SHP77 (cell line): ENCODE measurements at regions not wholly inside any gene's neighbourhood (a gene's known extent, or its start where the extent isn't known, plus 50 kb on each side); places are given as distances from the start of the nearest gene placed in this dataset.
"Not testable (repeated sequence)": the region's sequence is repeated elsewhere in the genome, so short reads cannot be mapped to it uniquely, and the experiment has no call there.

Experiments used
- DNase-seq, 2 experiments: peaks; one replicate each; lab custom pipeline; 2025; lab: John Stamatoyannopoulos, UW

- DNase-seq = no peak
Measured at GRCh38 chr10:33781606-33782395, 447.3 kb upstream of the NRP1 start.

DNA sequence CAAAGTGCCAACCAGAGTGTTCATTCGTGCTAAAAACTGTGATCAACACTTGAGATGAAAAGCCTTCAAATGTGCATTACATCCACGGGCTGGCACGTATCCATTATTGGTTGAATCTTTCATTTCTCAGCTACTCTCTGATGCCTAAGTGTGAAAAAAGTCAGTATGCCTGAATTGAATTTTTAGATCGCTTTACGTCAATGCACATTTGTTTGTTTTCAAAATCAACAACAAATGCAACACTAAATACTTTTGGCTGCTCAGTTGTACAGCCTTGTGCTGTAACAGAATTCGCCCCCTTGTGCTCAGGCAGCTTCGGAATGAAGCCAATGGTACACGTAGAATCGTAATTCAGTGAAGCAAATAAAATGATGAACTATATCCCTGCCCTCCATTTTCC lies 446.5 kb upstream of the NRP1 start:
- no peak for DNase-seq

DNA sequence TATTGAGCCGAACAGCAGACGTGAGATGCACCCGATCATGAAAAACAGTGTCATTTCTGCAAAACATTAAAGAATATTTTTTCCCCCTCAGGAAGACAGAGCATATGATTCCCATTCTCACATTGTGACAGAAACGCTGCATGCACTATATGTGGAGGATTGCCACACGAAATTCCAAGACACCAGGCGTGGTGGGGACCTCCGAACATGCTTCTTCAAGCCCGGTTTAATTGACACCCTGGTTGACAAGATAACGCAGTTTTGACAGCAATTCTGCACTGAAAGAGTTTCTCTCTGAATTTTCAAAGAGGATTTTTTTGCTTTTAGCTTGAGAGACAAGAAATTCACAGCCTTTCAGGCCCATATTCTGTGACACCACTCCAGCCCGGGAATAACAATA lies 442.8 kb upstream of the NRP1 start:
- DNase-seq = no peak

GRCh38 chr10:33776419-33777070 lies 442.1 kb upstream of the NRP1 start:
- DNase-seq = no peak

GRCh38 chr10:33774857-33775256 lies 440.4 kb upstream of the NRP1 start:
- no peak for DNase-seq

- no peak for DNase-seq
Measured at GRCh38 chr10:33773886-33774480, 439.5 kb upstream of the NRP1 start.

DNA sequence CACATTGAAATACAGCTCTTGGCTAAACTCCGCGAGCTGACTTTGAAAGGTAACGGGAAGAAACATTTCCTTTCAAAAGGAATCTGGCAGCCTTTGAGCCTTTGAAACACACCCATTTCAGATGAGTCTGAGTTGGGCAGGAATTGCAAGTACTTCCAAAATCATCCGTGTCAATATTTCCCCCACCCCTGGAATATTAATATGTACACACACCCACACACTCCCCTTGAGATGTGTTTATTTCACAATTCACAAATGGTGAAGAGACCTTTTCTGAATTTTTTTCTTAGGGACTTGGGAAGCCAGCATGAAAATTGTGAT lies 438.7 kb upstream of the NRP1 start:
- no peak for DNase-seq

- DNase-seq = no peak
Measured at GRCh38 chr10:33772370-33773252, 438.1 kb upstream of the NRP1 start.

- not testable (repeated sequence) for DNase-seq
Measured at GRCh38 chr10:33771856-33772255, 437.4 kb upstream of the NRP1 start.

GRCh38 chr10:33764694-33765185 lies 430.3 kb upstream of the NRP1 start:
- no peak for DNase-seq

DNA sequence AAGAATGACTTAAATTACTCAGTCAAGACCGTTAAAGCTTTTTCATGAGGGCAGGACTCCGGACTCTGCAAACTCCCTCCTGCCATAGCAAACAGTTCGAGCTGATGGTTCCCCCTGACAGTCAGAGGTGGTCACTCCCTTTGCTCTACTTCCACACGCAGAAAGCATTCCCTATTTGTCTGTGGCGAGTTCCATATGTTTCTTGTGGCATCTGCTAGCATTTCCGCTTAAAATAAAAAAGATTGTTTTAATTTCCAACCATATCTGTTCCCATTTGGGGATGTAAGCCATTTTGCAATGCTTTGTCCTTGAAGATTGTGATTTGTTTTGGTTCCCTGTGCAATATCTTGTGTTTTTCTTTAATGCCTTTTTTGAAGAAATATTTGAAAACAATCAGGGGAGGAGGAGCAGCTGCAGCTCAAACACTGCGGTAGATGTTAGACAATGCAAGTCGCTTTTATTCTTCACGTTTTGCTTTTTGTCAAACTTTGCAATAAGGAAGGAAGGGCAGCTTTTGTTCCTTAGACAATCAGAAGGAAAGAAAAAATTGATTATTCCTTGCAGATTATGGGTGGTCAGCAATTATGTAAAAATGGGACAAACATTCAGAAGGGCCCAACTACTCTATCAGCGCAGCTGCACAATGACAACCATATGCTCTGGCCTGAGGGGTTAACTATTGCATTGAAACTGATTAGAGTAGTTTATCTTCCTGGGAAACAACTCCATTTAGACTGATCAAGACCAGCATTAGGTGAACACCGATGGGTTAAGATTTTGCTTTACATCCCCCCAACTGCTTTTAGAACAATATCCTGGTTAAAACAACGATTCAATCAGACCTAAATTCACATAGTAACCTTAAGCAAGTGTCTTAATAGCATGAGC lies 425.8 kb upstream of the NRP1 start:
- no peak for DNase-seq

GRCh38 chr10:33759191-33759590 lies 424.7 kb upstream of the NRP1 start:
- DNase-seq = no peak

GRCh38 chr10:33758299-33758698 lies 423.8 kb upstream of the NRP1 start:
- DNase-seq = no peak

DNA sequence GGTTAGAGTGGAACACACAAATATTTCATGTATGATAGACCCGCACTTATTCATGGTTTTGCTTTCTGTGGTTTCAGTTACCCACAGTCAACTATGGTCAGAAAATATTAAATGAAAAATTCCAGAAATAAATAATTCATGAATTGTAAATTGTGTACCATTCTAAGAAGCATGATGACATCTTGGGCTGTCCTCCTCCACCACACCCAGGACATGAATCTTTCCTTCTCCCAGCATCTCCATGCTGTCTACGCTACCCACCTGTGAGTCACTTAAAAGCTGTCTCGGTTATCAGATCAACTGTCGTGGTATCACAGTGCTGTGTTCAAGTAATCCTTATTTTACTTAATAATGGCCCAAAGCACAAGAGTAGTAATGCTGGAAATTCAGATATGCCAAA lies 419.6 kb upstream of the NRP1 start:
- no peak for DNase-seq

- DNase-seq = no peak
Measured at GRCh38 chr10:33753389-33753788, 418.9 kb upstream of the NRP1 start.

DNA sequence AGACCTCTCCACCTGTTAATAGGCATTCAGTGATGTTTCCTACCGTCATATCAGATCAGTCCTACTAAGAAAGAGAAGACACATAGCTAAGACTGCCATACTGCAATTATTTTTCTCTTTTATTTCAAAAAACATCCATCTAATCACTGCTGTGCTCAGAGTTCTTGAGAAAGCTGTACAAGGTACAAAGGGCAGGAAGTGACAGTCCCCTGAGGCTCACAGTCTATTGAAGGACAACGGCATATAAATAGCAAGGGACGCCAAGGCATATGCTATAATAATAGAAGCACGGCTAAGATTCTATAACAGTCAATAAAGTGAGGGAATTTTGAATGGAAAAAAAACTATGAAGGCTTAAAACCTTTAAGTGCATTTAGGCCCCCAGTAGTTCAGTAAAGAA lies 415.3 kb upstream of the NRP1 start:
- DNase-seq = no peak

GRCh38 chr10:33749067-33749735 lies 414.7 kb upstream of the NRP1 start:
- no peak for DNase-seq

DNA sequence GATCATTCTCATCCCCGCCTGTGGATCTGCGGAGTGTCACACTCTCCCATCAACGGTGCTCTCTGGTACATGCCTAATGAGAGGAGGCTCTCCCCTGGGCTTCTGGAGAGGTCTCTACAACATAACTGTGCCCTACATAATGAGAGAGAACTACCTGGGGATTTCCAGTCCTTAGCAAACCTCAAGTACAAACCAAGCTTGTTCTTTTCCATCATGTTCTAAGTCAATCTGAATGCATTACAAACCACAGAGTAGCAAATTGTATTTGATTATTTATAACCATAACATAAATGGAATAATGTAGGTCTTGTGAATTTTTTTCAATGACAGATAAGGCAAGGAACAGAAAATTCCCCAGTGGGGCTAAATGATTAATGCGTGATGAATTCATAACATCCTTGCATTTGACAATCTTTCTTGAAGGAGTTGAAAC lies 412.4 kb upstream of the NRP1 start:
- no peak for DNase-seq

DNA sequence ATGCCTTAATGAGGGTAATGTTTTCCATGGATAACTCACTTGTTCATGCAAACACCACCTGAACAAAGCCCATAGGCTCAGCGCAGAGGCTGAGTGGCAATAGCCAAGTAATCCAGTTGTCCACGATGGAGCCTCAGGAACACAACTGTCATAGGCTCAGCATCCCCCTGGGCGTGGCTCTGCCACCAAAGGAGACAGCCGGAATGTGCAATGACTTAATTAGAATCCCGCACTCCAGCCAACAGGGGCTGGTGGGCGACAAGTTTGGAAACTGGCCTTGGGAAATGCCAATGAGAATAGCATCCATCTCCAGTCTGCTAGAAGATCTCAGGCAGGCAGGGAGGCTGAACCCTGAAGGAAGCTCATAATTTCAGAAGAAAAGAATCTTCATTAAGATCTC lies 411.7 kb upstream of the NRP1 start:
- DNase-seq = no peak

GRCh38 chr10:33743429-33743857 lies 409.0 kb upstream of the NRP1 start:
- DNase-seq = no peak

DNA sequence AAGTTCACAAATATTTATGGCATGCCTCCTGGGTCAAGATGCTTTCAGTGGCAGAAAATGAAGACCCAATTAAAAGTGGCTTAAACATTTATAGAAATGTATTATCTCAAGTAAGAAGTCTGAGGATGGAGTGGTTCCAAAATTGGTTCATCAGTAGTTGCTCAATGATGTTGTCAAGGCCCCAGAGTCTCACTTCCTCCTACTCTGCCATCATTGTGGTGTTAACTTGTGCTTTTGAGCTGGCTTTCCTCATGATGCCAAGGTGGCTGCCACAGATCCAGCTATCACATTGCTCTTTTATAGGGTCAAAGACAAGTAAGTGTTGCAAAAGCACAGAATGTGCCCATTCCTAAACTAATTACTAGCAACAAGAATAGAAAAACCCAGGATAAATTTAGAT lies 404.6 kb upstream of the NRP1 start:
- no peak for DNase-seq
